Tibial artery (tissue), 4 donors: ENCODE measurements at regions not wholly inside any gene's neighbourhood (a gene's known extent, or its start where the extent isn't known, plus 50 kb on each side); places are given as distances from the start of the nearest gene placed in this dataset.

Experiments used
- DNase-seq, 2 donors: peaks; one replicate each; pipeline ENCODE4 v3.0.0-alpha.2; 2019
- H3K27ac ChIP-seq, 2 donors: fragments of 200-600 bp; sonication (generic) in 1 of 2; 1 replicate in 1 of 2; 2 replicates in 1 of 2; pipeline ENCODE4 v1.5.1; 2018 to 2019; ENCODE audit warnings: mild to moderate bottlenecking in 1 of 2
- H3K27me3 ChIP-seq, 2 donors: fragments of 200-600 bp; sonication (generic) in 1 of 2; one replicate each; pipeline versions ENCODE4 v1.5.1 to v1.6.0; 2016 to 2019
- H3K36me3 ChIP-seq, 3 donors: fragments of 200-600 bp; sonication (generic) in 2 of 3; one replicate each; pipeline ENCODE4 v1.5.1; 2016 to 2019; ENCODE audit warnings: mild to moderate bottlenecking in 2 of 3
- H3K4me1 ChIP-seq, 4 donors: fragments of 200-600 bp; sonication (generic) in 2 of 4; 1 replicate in 3 of 4; 2 replicates in 1 of 4; pipeline ENCODE4 v1.5.1; 2016 to 2019
- H3K4me3 ChIP-seq, 2 donors: fragments of 200-600 bp; sonication (generic) in 1 of 2; 1 replicate in 1 of 2; 2 replicates in 1 of 2; pipeline ENCODE4 v1.5.1; 2018 to 2019; ENCODE audit warnings: mild to moderate bottlenecking in 2 of 2
- H3K9me3 ChIP-seq, 3 donors: fragments of 200-600 bp; sonication (generic) in 1 of 3; one replicate each; pipeline ENCODE4 v1.5.1; 2016 to 2019
- intact Hi-C: fragments of 100-400 bp; cut with DNase I; formaldehyde crosslinking; loops from one replicate; pipeline ENCODE4 v1.15.0; 2023; ENCODE audit warnings: low total_unique reads
- TF ChIP-seq, protein P1 (sequence below), 2 experiments: fragments of 200-600 bp in 1 of 2; fragments of 450-650 bp in 1 of 2; IDR thresholded peaks; one replicate each; pipeline ENCODE4 v1.5.1; 2017 to 2019; ENCODE audit warnings: antibody characterized with exemption in 2 of 2, mild to moderate bottlenecking in 1 of 2, moderate library complexity in 1 of 2

DNA sequence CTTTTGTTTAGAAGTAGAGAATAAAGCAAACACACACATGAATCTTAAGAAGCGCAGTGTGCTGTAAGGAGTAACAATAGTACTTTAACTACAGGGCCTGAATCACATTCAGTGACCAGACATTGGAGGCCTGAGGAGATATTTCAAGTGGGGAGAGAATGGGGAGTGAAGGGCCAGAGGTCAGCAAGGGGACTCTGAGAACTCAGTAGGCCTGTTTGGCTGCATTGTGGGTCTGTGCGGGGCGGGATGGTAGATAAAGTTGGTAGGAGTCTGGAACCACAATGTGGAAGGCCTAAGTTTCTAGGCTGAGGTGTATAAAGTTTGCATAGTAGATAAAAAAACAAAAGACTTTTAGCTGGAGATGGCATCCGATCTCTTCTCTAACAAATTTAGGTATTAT lies 52.7 kb upstream of the WLS start:
- Histone ChIP-seq H3K4me1 (no peaks in the 10 kb centered on the region), H3K27ac (no peak overlapping the region), H3K27me3 (no peaks in the 10 kb centered on the region), H3K36me3 (no peaks in the 10 kb centered on the region), H3K9me3 (no peaks in the 10 kb centered on the region), H3K4me3 (no peak overlapping the region)
- TF ChIP-seq, protein P1, sequence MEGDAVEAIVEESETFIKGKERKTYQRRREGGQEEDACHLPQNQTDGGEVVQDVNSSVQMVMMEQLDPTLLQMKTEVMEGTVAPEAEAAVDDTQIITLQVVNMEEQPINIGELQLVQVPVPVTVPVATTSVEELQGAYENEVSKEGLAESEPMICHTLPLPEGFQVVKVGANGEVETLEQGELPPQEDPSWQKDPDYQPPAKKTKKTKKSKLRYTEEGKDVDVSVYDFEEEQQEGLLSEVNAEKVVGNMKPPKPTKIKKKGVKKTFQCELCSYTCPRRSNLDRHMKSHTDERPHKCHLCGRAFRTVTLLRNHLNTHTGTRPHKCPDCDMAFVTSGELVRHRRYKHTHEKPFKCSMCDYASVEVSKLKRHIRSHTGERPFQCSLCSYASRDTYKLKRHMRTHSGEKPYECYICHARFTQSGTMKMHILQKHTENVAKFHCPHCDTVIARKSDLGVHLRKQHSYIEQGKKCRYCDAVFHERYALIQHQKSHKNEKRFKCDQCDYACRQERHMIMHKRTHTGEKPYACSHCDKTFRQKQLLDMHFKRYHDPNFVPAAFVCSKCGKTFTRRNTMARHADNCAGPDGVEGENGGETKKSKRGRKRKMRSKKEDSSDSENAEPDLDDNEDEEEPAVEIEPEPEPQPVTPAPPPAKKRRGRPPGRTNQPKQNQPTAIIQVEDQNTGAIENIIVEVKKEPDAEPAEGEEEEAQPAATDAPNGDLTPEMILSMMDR (IDR thresholded peaks at IDR 0.05), result no peak
- no peak for DNase-seq
- intact Hi-C loops, result no loop called here

DNA sequence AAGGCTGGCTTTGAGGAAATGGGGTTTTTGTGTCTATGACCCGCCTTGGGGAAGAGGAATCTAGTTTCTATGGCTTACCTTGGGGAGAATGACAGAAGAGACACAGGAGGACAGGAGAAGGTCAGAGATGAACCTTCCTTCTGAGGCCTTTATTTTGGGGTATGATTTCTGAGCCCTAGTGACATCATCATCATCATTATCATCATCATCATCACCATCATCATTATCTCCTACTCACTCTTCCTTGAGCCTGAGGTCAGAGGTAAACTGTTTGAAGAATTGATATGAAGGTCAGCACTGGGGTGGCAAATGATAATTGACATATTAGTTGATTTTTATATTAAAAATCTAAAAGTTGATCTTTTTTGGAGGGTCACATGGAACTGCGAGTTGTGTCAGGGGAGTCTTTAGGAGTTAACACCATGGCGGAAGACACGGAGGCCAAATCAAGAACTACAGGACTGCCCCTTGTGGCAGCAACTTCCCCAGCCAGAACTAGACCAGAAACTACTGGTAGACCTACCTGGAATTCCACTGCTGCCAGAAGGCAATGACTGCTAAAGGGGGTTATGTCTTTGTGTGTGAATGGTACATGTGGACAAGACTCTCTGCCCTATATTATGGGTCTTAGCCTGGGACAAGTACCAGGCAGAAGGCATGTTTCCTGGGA lies 49.8 kb upstream of the WLS start:
- Histone ChIP-seq H3K27ac (no peak overlapping the region), H3K27me3 (no peaks in the 10 kb centered on the region), H3K4me3 (no peak overlapping the region), H3K36me3 (no peaks in the 10 kb centered on the region), H3K4me1 (no peaks in the 10 kb centered on the region), H3K9me3 (no peaks in the 10 kb centered on the region)
- TF ChIP-seq, protein P1 (IDR thresholded peaks at IDR 0.05), result no peak
- no peak for DNase-seq
- intact Hi-C loops, result no loop called here
